ENCODE measurements at regions not wholly inside any gene's neighbourhood (a gene's known extent, or its start where the extent isn't known, plus 50 kb on each side); places are given as distances from the start of the nearest gene placed in this dataset.

GRCh38 chr9:110148384-110148783, 59.6 kb downstream of the C9orf152 start:
- Histone ChIP-seq H3K27ac (ENCODE audit: low read depth in 1 of 2, low read length in 1 of 2) (peak overlapping the region; percentile 13 to 43), H3K4me1 (ENCODE audit: control insufficient read depth in 5 of 5, insufficient read depth in 5 of 5, low read length in 5 of 5) (peaks cover 5 to 45% (median 8%) of the 10 kb centered on the region in 5 donors), H3K9ac (ENCODE audit: insufficient read depth in 1 of 2, low read length in 2 of 2) (no peak overlapping the region), H3K36me3 (ENCODE audit: control insufficient read depth in 4 of 4, insufficient read depth in 4 of 4, low read length in 4 of 4) (peaks cover 0 to 6% (median 0%) of the 10 kb centered on the region in 4 donors), H3K9me3 (ENCODE audit: control insufficient read depth in 4 of 4, insufficient read depth in 3 of 4, low read length in 3 of 4) (peaks cover 0 to 7% (median 0%) of the 10 kb centered on the region in 4 donors), H3K4me3 (no peak overlapping the region), H3K27me3 (ENCODE audit: control insufficient read depth in 3 of 3, insufficient read depth in 3 of 3, low read length in 2 of 3) (no peaks in the 10 kb centered on the region)
- DNase-seq, result no peak
- TF ChIP-seq CTCF (IDR thresholded peaks at IDR 0.05; ENCODE audit: control extremely low read depth, extremely low read depth), result no peak
- WGBS, 2 donors, result 27 to 44% methylated on average over 7 of the region's 7 CpGs
- no peak for ATAC-seq (ENCODE audit: insufficient read depth, low FRiP score)

- Histone ChIP-seq H3K27me3 (ENCODE audit: control insufficient read depth in 3 of 3, insufficient read depth in 3 of 3, low read length in 2 of 3) (no peaks in the 10 kb centered on the region), H3K4me1 (ENCODE audit: control insufficient read depth in 5 of 5, insufficient read depth in 5 of 5, low read length in 5 of 5) (peaks cover 3 to 45% (median 8%) of the 10 kb centered on the region in 5 donors), H3K4me3 (no peak overlapping the region), H3K27ac (ENCODE audit: low read depth in 1 of 2, low read length in 1 of 2) (peak overlapping the region in 1 of 2 donors; percentile 51), H3K9me3 (ENCODE audit: control insufficient read depth in 4 of 4, insufficient read depth in 3 of 4, low read length in 3 of 4) (peaks cover 0 to 7% (median 0%) of the 10 kb centered on the region in 4 donors), H3K9ac (ENCODE audit: insufficient read depth in 1 of 2, low read length in 2 of 2) (no peak overlapping the region), H3K36me3 (ENCODE audit: control insufficient read depth in 4 of 4, insufficient read depth in 4 of 4, low read length in 4 of 4) (peaks cover 0 to 6% (median 0%) of the 10 kb centered on the region in 4 donors)
- no peak for TF ChIP-seq CTCF (IDR thresholded peaks at IDR 0.05; ENCODE audit: control extremely low read depth, extremely low read depth)
- ATAC-seq (ENCODE audit: insufficient read depth, low FRiP score) (no peak), DNase-seq (no peak)
- WGBS, 2 donors, result 58 to 71% methylated on average over 4 of the region's 4 CpGs
Observed at GRCh38 chr9:110148891-110149290, 59.1 kb downstream of the C9orf152 start.

Data from lung (tissue), 11 donors.